AG04449 (cell line): ENCODE measurements at regions not wholly inside any gene's neighbourhood (a gene's known extent, or its start where the extent isn't known, plus 50 kb on each side); places are given as distances from the start of the nearest gene placed in this dataset.
A peak's percentile ranks its signal among the peaks of the same experiment; 100 is the strongest.

Experiments used
- CTCF ChIA-PET: fragments of 350-600 bp; formaldehyde crosslinking; extraction: SDS; loops from one replicate; lab custom pipeline; 2021; ENCODE audit warnings: antibody characterized with exemption; lab: Yijun Ruan, JAX
- POLR2A ChIA-PET: fragments of 400-600, 350-600 bp; formaldehyde crosslinking; extraction: SDS; loops from one replicate; lab custom pipeline; 2020; ENCODE audit warnings: antibody characterized with exemption, inconsistent platforms; lab: Yijun Ruan, JAX
- DNase-seq: peaks from one replicate; pipeline ENCODE4 v3.0.0-alpha.2; 2010; ENCODE audit warnings: low read depth, low spot score
- H3K4me3 ChIP-seq: 2 replicates; pipeline ENCODE4 v1.5.1; 2011; ENCODE audit warnings: low read depth, mild to moderate bottlenecking, control low read depth, low read length
- CTCF ChIP-seq: IDR thresholded peaks from one replicate; pipeline ENCODE4 v1.5.1; 2011; ENCODE audit warnings: mild to moderate bottlenecking, moderate library complexity, low read length, control low read depth, inconsistent platforms; ENCODE audit not compliant: insufficient read depth; ENCODE audit errors: missing control alignments

- DNase-seq, result peak; percentile 36
- H3K4me3 ChIP-seq, result no peak overlapping the region
- ChIA-PET CTCF (interaction anchor here (0.7 to 2.8 kb wide), 5 partner anchors 8 to 553 kb away, joined by 3 to 18 read pairs (median 6); no protein-coding TSS in a partner anchor), POLR2A (no interaction called here)
- TF ChIP-seq CTCF, result no peak
Observed at GRCh38 chr12:59093073-59093772, 172.9 kb upstream of the LRIG3 start.

GRCh38 chr12:59088673-59089072, 168.4 kb upstream of the LRIG3 start:
- TF ChIP-seq CTCF, result no peak
- H3K4me3 ChIP-seq, result no peak overlapping the region

GRCh38 chr12:59087691-59088090, 167.4 kb upstream of the LRIG3 start:
- DNase-seq, result no peak
- ChIA-PET CTCF (interaction anchor here (1.1 to 8.0 kb wide), 9 partner anchors 11 to 912 kb away, joined by 3 to 108 read pairs (median 4); no protein-coding TSS in a partner anchor), POLR2A (no interaction called here)
- TF ChIP-seq CTCF, result no peak
- H3K4me3 ChIP-seq, result no peak overlapping the region

More at GRCh38 chr12:59088673-59089072, 168.4 kb upstream of the LRIG3 start:
- CTCF ChIA-PET, result interaction anchor here (0.8 to 8.0 kb wide), 7 partner anchors 25 to 913 kb away, joined by 3 to 108 read pairs (median 4); no protein-coding TSS in a partner anchor
- no peak for DNase-seq
- POLR2A ChIA-PET, result interaction anchor here (0.8 kb wide), 1 partner anchor 419 kb away, joined by 3 read pairs; no protein-coding TSS in a partner anchor

- no peak for DNase-seq
- peak; percentile 58 for TF ChIP-seq CTCF
- H3K4me3 ChIP-seq, result no peak overlapping the region
- ChIA-PET POLR2A (no interaction called here), CTCF (interaction anchor here (0.8 to 8.0 kb wide), 19 partner anchors 11 to 912 kb away, joined by 3 to 108 read pairs (median 4); no protein-coding TSS in a partner anchor)
Observed at GRCh38 chr12:59087077-59087673, 166.9 kb upstream of the LRIG3 start.

- no peak for DNase-seq
- TF ChIP-seq CTCF, result no peak
- no peak overlapping the region for H3K4me3 ChIP-seq
- POLR2A ChIA-PET, result no interaction called here
- CTCF ChIA-PET, result interaction anchor here (1.0 to 8.0 kb wide), 13 partner anchors 27 to 749 kb away, joined by 3 to 108 read pairs (median 5); no protein-coding TSS in a partner anchor
Observed at GRCh38 chr12:59086126-59086525, 165.8 kb upstream of the LRIG3 start.

- TF ChIP-seq CTCF, result no peak
- CTCF ChIA-PET, result interaction anchor here (0.9 to 8.0 kb wide), 8 partner anchors 30 to 744 kb away, joined by 3 to 108 read pairs (median 5); no protein-coding TSS in a partner anchor
- no peak overlapping the region for H3K4me3 ChIP-seq
- POLR2A ChIA-PET, result interaction anchor here (0.6 to 1.4 kb wide), 4 partner anchors 153 to 545 kb away, joined by 3 to 7 read pairs (median 4); partner anchors contain the start of gene LRIG3
- no peak for DNase-seq
Observed at GRCh38 chr12:59085690-59086089, 165.4 kb upstream of the LRIG3 start.
